Fibroblast of lung (primary cell): ENCODE measurements at regions not wholly inside any gene's neighbourhood (a gene's known extent, or its start where the extent isn't known, plus 50 kb on each side); places are given as distances from the start of the nearest gene placed in this dataset.
"Not testable (repeated sequence)": the region's sequence is repeated elsewhere in the genome, so short reads cannot be mapped to it uniquely, and the experiment has no call there.

Source experiments
- DNase-seq, 2 donors: peaks; one replicate each; pipeline versions ENCODE4 v3.0.0 to v3.0.0-alpha.2; 2010; ENCODE audit warnings: low read depth in 2 of 2
- H2AFZ ChIP-seq: 2 replicates; pipeline ENCODE4 v1.5.1; 2012; ENCODE audit warnings: low read length, control low read depth, inconsistent platforms
- H3K27ac ChIP-seq: 2 replicates; pipeline ENCODE4 v1.5.1; 2011; ENCODE audit warnings: low read length, control low read depth; ENCODE audit not compliant: insufficient read depth
- H3K27me3 ChIP-seq: 2 replicates; pipeline ENCODE4 v1.5.1; 2011; ENCODE audit warnings: mild to moderate bottlenecking, low read length; ENCODE audit not compliant: control insufficient read depth, insufficient read depth
- H3K36me3 ChIP-seq: 2 replicates; pipeline ENCODE4 v1.5.1; 2011; ENCODE audit warnings: low read length; ENCODE audit not compliant: control insufficient read depth, insufficient read depth
- H3K4me1 ChIP-seq: 2 replicates; pipeline ENCODE4 v1.5.1; 2011; ENCODE audit warnings: low read length; ENCODE audit not compliant: control insufficient read depth, insufficient read depth; ENCODE audit errors: extremely low read depth
- H3K4me2 ChIP-seq: 2 replicates; pipeline ENCODE4 v1.5.1; 2011; ENCODE audit warnings: low read length, control low read depth; ENCODE audit not compliant: insufficient read depth; ENCODE audit errors: extremely low read depth
- H3K4me3 ChIP-seq, 4 experiments: fragments of 200-600 bp in 1 of 4; sonication (generic) in 1 of 4; replicated peaks in 1 of 4; 2 replicates each; pipeline ENCODE4 v1.5.1; 2011 to 2016; ENCODE audit warnings: low read length in 4 of 4, low read depth in 3 of 4, mild to moderate bottlenecking in 3 of 4, control low read depth in 2 of 4, inconsistent platforms in 1 of 4, mixed read lengths in 1 of 4; ENCODE audit not compliant: insufficient read depth in 1 of 4; ENCODE audit errors: control extremely low read depth in 1 of 4
- H3K79me2 ChIP-seq: 2 replicates; pipeline ENCODE4 v1.5.1; 2012; ENCODE audit warnings: mild to moderate bottlenecking, low read length, inconsistent platforms; ENCODE audit not compliant: control insufficient read depth, insufficient read depth
- H3K9ac ChIP-seq: 2 replicates; pipeline ENCODE4 v1.5.1; 2011; ENCODE audit warnings: mild to moderate bottlenecking, low read length, control low read depth; ENCODE audit not compliant: insufficient read depth
- H3K9me3 ChIP-seq: 2 replicates; pipeline ENCODE4 v1.5.1; 2012; ENCODE audit warnings: low read depth, low read length; ENCODE audit not compliant: control insufficient read depth, insufficient read depth
- H4K20me1 ChIP-seq: 2 replicates; pipeline ENCODE4 v1.5.1; 2011; ENCODE audit warnings: low read length; ENCODE audit not compliant: control insufficient read depth, insufficient read depth; ENCODE audit errors: extremely low read depth
- EZH2 ChIP-seq: IDR thresholded peaks from 2 replicates; pipeline ENCODE4 v1.5.1; 2012; ENCODE audit warnings: low read length, control low read depth, mild to moderate bottlenecking; ENCODE audit errors: missing control alignments
- TF ChIP-seq, protein P1 (sequence below), 2 donors: IDR thresholded peaks in 1 of 2; conservative IDR thresholded peaks in 1 of 2; 1 replicate in 1 of 2; 2 replicates in 1 of 2; pipeline ENCODE4 v1.5.1; 2011 to 2012; ENCODE audit warnings: low read length in 2 of 2, control low read depth in 1 of 2, inconsistent platforms in 1 of 2, low read depth in 1 of 2, mild to moderate bottlenecking in 1 of 2

DNA sequence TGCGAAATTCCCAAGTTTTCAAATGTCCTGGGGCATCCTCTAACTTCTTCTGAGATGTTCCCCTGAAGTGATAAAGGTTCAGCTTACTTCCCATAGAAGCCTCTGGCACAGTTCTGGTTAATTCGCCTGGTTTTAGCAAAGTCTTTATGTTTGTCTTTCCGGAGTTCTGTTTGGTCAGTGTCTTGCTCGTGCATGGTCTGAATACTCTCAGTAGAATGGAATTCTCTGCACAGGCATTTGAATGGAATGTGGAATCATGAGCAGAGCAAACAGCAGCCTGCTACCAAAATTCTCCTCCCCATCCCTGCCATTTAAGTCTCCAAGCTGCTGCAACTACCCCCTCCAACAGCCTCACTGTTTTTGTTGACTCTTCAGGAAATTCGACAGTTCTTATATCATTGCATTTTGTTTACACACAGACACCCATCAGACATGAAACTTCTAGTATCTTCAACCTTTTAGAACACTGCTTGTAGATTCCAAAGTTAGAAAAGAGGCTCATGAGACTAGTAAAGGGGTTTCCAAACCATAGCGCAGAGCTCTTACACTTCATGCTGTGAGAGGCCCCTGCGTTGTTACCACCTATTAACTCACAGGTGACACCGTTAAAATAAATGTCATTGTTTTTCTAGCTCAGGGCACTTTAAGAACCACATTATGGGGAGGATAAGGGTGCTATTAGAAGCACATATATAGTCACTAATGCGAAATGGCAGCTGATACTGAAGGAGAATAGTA lies 129.7 kb downstream of the PLCE1 start:
- TF ChIP-seq EZH2, result no peak
- TF ChIP-seq, protein P1, sequence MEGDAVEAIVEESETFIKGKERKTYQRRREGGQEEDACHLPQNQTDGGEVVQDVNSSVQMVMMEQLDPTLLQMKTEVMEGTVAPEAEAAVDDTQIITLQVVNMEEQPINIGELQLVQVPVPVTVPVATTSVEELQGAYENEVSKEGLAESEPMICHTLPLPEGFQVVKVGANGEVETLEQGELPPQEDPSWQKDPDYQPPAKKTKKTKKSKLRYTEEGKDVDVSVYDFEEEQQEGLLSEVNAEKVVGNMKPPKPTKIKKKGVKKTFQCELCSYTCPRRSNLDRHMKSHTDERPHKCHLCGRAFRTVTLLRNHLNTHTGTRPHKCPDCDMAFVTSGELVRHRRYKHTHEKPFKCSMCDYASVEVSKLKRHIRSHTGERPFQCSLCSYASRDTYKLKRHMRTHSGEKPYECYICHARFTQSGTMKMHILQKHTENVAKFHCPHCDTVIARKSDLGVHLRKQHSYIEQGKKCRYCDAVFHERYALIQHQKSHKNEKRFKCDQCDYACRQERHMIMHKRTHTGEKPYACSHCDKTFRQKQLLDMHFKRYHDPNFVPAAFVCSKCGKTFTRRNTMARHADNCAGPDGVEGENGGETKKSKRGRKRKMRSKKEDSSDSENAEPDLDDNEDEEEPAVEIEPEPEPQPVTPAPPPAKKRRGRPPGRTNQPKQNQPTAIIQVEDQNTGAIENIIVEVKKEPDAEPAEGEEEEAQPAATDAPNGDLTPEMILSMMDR (conservative IDR thresholded peaks at IDR 0.05 in 1 of 2, IDR thresholded peaks at IDR 0.05 in 1 of 2; ENCODE audit: low read depth in 1 of 2, low read length in 2 of 2), result no peak

DNA sequence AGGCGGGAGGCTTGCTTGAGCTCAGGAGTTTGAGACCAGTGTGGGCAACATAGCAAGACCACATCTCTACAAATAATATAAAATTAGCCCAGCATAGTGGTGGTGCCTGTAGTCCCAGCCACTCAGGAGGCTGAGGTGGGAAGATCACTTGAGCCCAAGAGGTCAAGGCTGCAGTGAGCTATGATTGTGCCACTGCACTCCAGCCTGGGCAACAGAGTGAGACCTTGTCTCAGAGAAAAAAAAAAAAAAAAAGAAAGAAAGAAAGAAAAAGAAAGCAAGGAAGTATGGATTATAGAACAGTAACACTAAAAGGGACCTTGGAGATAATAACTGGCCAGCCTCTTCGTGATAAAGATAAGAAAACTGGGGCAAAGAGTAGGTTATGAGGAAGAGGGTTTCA lies 130.4 kb downstream of the PLCE1 start:
- not testable (repeated sequence) for H3K4me2 ChIP-seq, H3K9ac ChIP-seq

More for the DNA sequence above, 129.7 kb downstream of the PLCE1 start:
- DNase-seq, result peak; percentile 74 to 93
- H3K79me2 ChIP-seq, result no peaks in the 10 kb centered on the region
- H3K9me3 ChIP-seq, result no peaks in the 10 kb centered on the region
- no peak overlapping the region for H3K4me3 ChIP-seq
- H3K4me2 ChIP-seq, result peak overlapping the region; percentile 80
- H3K36me3 ChIP-seq, result no peaks in the 10 kb centered on the region
- H3K9ac ChIP-seq, result no peak overlapping the region
- no peaks in the 10 kb centered on the region for H3K27me3 ChIP-seq
- H2AFZ ChIP-seq, result no peak overlapping the region
- H3K4me1 ChIP-seq, result peaks cover 23% of the 10 kb centered on the region
- no peaks in the 10 kb centered on the region for H4K20me1 ChIP-seq
- H3K27ac ChIP-seq, result peak overlapping the region; percentile 58

DNA sequence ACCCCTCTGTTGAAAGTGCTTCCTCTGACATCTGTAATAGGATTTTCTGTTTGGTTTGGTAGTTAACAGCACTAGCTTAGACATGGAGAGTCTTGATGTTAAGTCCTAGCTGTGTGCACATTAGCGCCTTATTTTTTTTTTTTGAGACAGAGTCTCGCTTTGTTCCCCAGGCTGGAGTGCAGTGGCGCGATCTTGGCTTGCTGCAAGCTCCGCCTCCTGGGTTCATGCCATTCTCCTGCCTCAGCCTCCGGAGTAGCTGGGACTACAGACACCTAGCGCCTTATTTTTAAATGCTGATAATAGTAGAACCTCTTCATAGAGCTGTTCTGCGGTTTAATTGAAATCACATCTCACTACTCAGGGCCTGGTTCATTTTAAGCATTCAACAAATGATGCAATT lies 131.5 kb downstream of the PLCE1 start:
- DNase-seq, H3K9me3 ChIP-seq, H3K27me3 ChIP-seq, H3K4me2 ChIP-seq, H3K9ac ChIP-seq, H3K27ac ChIP-seq, H3K79me2 ChIP-seq, H3K36me3 ChIP-seq, H4K20me1 ChIP-seq, H3K4me3 ChIP-seq, H2AFZ ChIP-seq: not testable (repeated sequence)
- H3K4me1 ChIP-seq, result peaks cover 23% of the 10 kb centered on the region

More for the DNA sequence above, 130.4 kb downstream of the PLCE1 start:
- H4K20me1 ChIP-seq, DNase-seq, H3K27ac ChIP-seq, H3K27me3 ChIP-seq, H2AFZ ChIP-seq, H3K4me3 ChIP-seq, H3K79me2 ChIP-seq, H3K36me3 ChIP-seq, H3K9me3 ChIP-seq: not testable (repeated sequence)
- peaks cover 23% of the 10 kb centered on the region for H3K4me1 ChIP-seq

DNA sequence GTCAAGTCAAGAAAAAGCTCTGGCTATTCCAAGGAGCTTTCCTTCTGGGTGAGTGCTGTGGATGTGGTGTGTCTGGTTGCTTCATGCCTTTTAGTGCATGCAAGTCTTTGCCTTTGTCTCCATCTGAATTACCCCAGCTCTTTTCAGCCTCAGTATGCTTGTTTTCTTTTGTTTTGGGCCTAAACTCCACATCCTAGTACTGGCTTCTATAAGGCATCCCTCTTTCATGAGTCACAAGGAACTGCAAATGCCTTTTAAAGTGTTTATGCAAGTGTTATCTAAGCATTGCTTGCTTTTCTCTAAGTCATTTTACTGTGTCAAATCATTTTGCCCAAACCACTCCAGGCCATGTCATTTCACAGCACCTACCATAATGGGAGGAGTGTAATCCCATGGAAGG lies 132.1 kb downstream of the PLCE1 start:
- no peaks in the 10 kb centered on the region for H3K79me2 ChIP-seq
- H3K4me2 ChIP-seq, result no peak overlapping the region
- TF ChIP-seq EZH2, result no peak
- TF ChIP-seq, protein P1 (conservative IDR thresholded peaks at IDR 0.05 in 1 of 2, IDR thresholded peaks at IDR 0.05 in 1 of 2; ENCODE audit: low read depth in 1 of 2, low read length in 2 of 2), result no peak
- no peaks in the 10 kb centered on the region for H3K9me3 ChIP-seq
- H3K36me3 ChIP-seq, result no peaks in the 10 kb centered on the region
- H3K9ac ChIP-seq, result no peak overlapping the region
- H3K4me3 ChIP-seq, result no peak overlapping the region
- H4K20me1 ChIP-seq, result no peaks in the 10 kb centered on the region
- H3K27me3 ChIP-seq, result no peaks in the 10 kb centered on the region
- H3K27ac ChIP-seq, result peak overlapping the region; percentile 5
- peak; percentile 82 to 90 for DNase-seq
- peaks cover 23% of the 10 kb centered on the region for H3K4me1 ChIP-seq
- no peak overlapping the region for H2AFZ ChIP-seq
